HCT116 (cell line): ENCODE measurements at regions not wholly inside any gene's neighbourhood (a gene's known extent, or its start where the extent isn't known, plus 50 kb on each side); places are given as distances from the start of the nearest gene placed in this dataset.

Experiments
- ATAC-seq: fragments of 200-7000 bp; cut with Tn5 transposase; 2 replicates; pipeline ENCODE4 v1.9.1; 2020; ENCODE audit warnings: mild to moderate bottlenecking, moderate library complexity
- BruUV-seq: library from RNA; stranded (reverse); fragments of 400-500 nt; replicated peaks from 2 replicates; lab custom pipeline; 2021; lab: Mats Ljungman, UMichigan
- CTCF ChIA-PET: fragments of 300-600 bp; sonication (Branson Sonifier 250); formaldehyde crosslinking; loops from one replicate; lab custom pipeline; 2021; ENCODE audit warnings: antibody characterized with exemption; lab: Charles Lee
- POLR2A ChIA-PET: fragments of 300-600, 350-600 bp; sonication (Branson Sonifier 250); formaldehyde crosslinking; loops from one replicate; lab custom pipeline; 2021; ENCODE audit warnings: antibody characterized with exemption; lab: Charles Lee
- RAD21 ChIA-PET, 2 experiments: fragments of 300-600 bp; sonication (Branson Sonifier 250); formaldehyde crosslinking; loops; one replicate each; lab custom pipeline; 2023; ENCODE audit warnings: low total read pairs in 2 of 2; ENCODE audit not compliant: uncharacterized antibody in 2 of 2, unreplicated experiment in 2 of 2, low non-redundant PET in 1 of 2; lab: Charles Lee
- DNase-seq: peaks from one replicate; pipeline ENCODE4 v3.0.0-alpha.2; 2010; ENCODE audit warnings: low read depth, low spot score
- H2AFZ ChIP-seq: fragments of 200-600 bp; shearing (Covaris generic), sonication (generic); 2 replicates; pipeline ENCODE4 v1.6.1; 2017; ENCODE audit warnings: low read depth, mixed run types, mixed read lengths, antibody characterized with exemption, low read length; ENCODE audit not compliant: poor library complexity, severe bottlenecking
- H3K27ac ChIP-seq: 2 replicates; pipeline ENCODE4 v1.5.1; 2012; ENCODE audit warnings: low read depth, low read length
- H3K27me3 ChIP-seq: fragments of 200-600 bp; sonication (generic); 2 replicates; pipeline ENCODE4 v1.6.1; 2016; ENCODE audit warnings: mixed run types, low read length, mixed read lengths; ENCODE audit not compliant: insufficient read depth
- H3K36me3 ChIP-seq, 2 experiments: fragments of 200-500 bp in 1 of 2; fragments of 200-600 bp in 1 of 2; sonication (Bioruptor generic) in 1 of 2; sonication (generic) in 1 of 2; 2 replicates each; pipeline versions ENCODE4 v1.5.1 to v1.6.1; 2014 to 2016; ENCODE audit warnings: low read length in 2 of 2, inconsistent platforms in 1 of 2, mixed read lengths in 1 of 2, mixed run types in 1 of 2; ENCODE audit not compliant: insufficient read depth in 2 of 2, control insufficient read depth in 1 of 2
- H3K4me1 ChIP-seq, 2 experiments: fragments of 200-600 bp in 1 of 2; sonication (generic) in 1 of 2; 2 replicates each; pipeline versions ENCODE4 v1.5.1 to v1.6.1; 2012 to 2017; ENCODE audit warnings: low read length in 2 of 2, inconsistent platforms in 1 of 2, mild to moderate bottlenecking in 1 of 2, mixed read lengths in 1 of 2, mixed run types in 1 of 2, moderate library complexity in 1 of 2; ENCODE audit not compliant: insufficient read depth in 2 of 2, control insufficient read depth in 1 of 2
- H3K4me2 ChIP-seq: fragments of 200-600 bp; sonication (generic); 2 replicates; pipeline ENCODE4 v1.6.1; 2017; ENCODE audit warnings: mixed run types, low read length, mixed read lengths
- H3K4me3 ChIP-seq, 2 experiments: fragments of 200-600 bp in 1 of 2; sonication (generic) in 1 of 2; replicated peaks in 1 of 2; 2 replicates each; pipeline ENCODE4 v1.5.1; 2011 to 2016; ENCODE audit warnings: low read length in 2 of 2, control low read depth in 1 of 2, low read depth in 1 of 2, mild to moderate bottlenecking in 1 of 2, mixed read lengths in 1 of 2, mixed run types in 1 of 2
- H3K79me2 ChIP-seq: fragments of 200-600 bp; sonication (generic); 2 replicates; pipeline ENCODE4 v1.6.1; 2017; ENCODE audit warnings: mild to moderate bottlenecking, mixed run types, low read length, moderate library complexity, mixed read lengths; ENCODE audit not compliant: insufficient read depth
- H3K9ac ChIP-seq: fragments of 200-600 bp; sonication (generic); 2 replicates; pipeline ENCODE4 v1.6.1; 2016; ENCODE audit warnings: low read length, mixed read lengths
- H3K9me2 ChIP-seq: fragments of 200-600 bp; sonication (generic), shearing (Covaris generic); 2 replicates; pipeline ENCODE4 v1.6.1; 2017; ENCODE audit warnings: mixed run types, mild to moderate bottlenecking, moderate library complexity; ENCODE audit not compliant: insufficient read depth
- H3K9me3 ChIP-seq, 2 experiments: fragments of 200-500 bp in 1 of 2; fragments of 200-600 bp in 1 of 2; sonication (Bioruptor generic) in 1 of 2; sonication (generic) in 1 of 2; 2 replicates each; pipeline ENCODE4 v1.6.1; 2014 to 2017; ENCODE audit warnings: low read length in 2 of 2, mixed read lengths in 2 of 2, inconsistent platforms in 1 of 2, low read depth in 1 of 2, mild to moderate bottlenecking in 1 of 2, mixed run types in 1 of 2, moderate library complexity in 1 of 2; ENCODE audit not compliant: control insufficient read depth in 1 of 2, insufficient read depth in 1 of 2
- H4K20me1 ChIP-seq: fragments of 200-600 bp; sonication (generic), shearing (Covaris generic); 2 replicates; pipeline ENCODE4 v1.6.1; 2017; ENCODE audit warnings: mixed run types, mild to moderate bottlenecking, moderate library complexity; ENCODE audit not compliant: insufficient read depth
- ATF3 ChIP-seq: IDR thresholded peaks from 2 replicates; pipeline ENCODE4 v1.6.1; 2012
- CEBPB ChIP-seq: IDR thresholded peaks from 2 replicates; pipeline ENCODE4 v1.6.1; 2012; ENCODE audit warnings: low read depth
- CTCF ChIP-seq, 3 experiments: fragments of 200-600 bp in 1 of 3; sonication (generic) in 1 of 3; IDR thresholded peaks in 2 of 3; conservative IDR thresholded peaks in 1 of 3; 2 replicates each; pipeline ENCODE4 v1.5.1; 2012 to 2017; ENCODE audit warnings: low read depth in 2 of 3, low read length in 2 of 3, antibody characterized with exemption in 1 of 3, borderline replicate concordance in 1 of 3, control low read depth in 1 of 3, mild to moderate bottlenecking in 1 of 3, mixed read lengths in 1 of 3, mixed run types in 1 of 3, moderate library complexity in 1 of 3; ENCODE audit not compliant: insufficient read depth in 1 of 3
- EGR1 ChIP-seq: IDR thresholded peaks from 2 replicates; pipeline ENCODE4 v1.6.1; 2012; ENCODE audit warnings: low read depth
- ELF1 ChIP-seq: IDR thresholded peaks from 2 replicates; pipeline ENCODE4 v1.6.1; 2012; ENCODE audit warnings: low read depth, borderline replicate concordance
- EZH2 ChIP-seq: fragments of 200-600 bp; sonication (generic); IDR thresholded peaks from 2 replicates; pipeline ENCODE4 v1.6.1; 2017; ENCODE audit warnings: antibody characterized with exemption, mixed run types
- FOSL1 ChIP-seq: IDR thresholded peaks from 2 replicates; pipeline ENCODE4 v1.6.1; 2012; ENCODE audit warnings: low read depth
- JUND ChIP-seq: IDR thresholded peaks from 2 replicates; pipeline ENCODE4 v1.6.1; 2012
- MAX ChIP-seq: IDR thresholded peaks from 2 replicates; pipeline ENCODE4 v1.6.1; 2012
- POLR2A ChIP-seq: IDR thresholded peaks from 2 replicates; pipeline ENCODE4 v1.7.0; 2011; ENCODE audit warnings: borderline replicate concordance; ENCODE audit not compliant: insufficient read depth, insufficient read length; ENCODE audit errors: extremely low read depth
- POLR2AphosphoS5 ChIP-seq: IDR thresholded peaks from 2 replicates; pipeline ENCODE4 v1.6.1; 2011; ENCODE audit warnings: mild to moderate bottlenecking, low read depth, low read length, moderate library complexity
- RAD21 ChIP-seq: IDR thresholded peaks from 2 replicates; pipeline ENCODE4 v1.6.1; 2012; ENCODE audit warnings: low read depth, mild to moderate bottlenecking
- REST ChIP-seq: IDR thresholded peaks from 2 replicates; pipeline ENCODE4 v1.6.1; 2012; ENCODE audit warnings: low read depth
- SIN3A ChIP-seq: IDR thresholded peaks from 2 replicates; pipeline ENCODE4 v1.6.1; 2012; ENCODE audit warnings: low read depth
- SRF ChIP-seq: IDR thresholded peaks from 2 replicates; pipeline ENCODE4 v1.6.1; 2012; ENCODE audit warnings: low read depth
- TCF7L2 ChIP-seq: IDR thresholded peaks from 2 replicates; pipeline ENCODE4 v1.7.0; 2011; ENCODE audit warnings: borderline replicate concordance, inconsistent platforms; ENCODE audit not compliant: insufficient read depth, insufficient read length; ENCODE audit errors: extremely low read depth
- YY1 ChIP-seq: IDR thresholded peaks from 2 replicates; pipeline ENCODE4 v1.6.1; 2011; ENCODE audit warnings: low read length, low read depth, moderate library complexity, mild to moderate bottlenecking; ENCODE audit not compliant: insufficient replicate concordance; ENCODE audit errors: extremely low read depth
- ZFX ChIP-seq: fragments of 450-650 bp; IDR thresholded peaks from 2 replicates; pipeline ENCODE4 v1.6.1; 2017
- ZNF274 ChIP-seq: fragments of 200-500 bp; sonication (Bioruptor generic); IDR thresholded peaks from 2 replicates; pipeline ENCODE4 v1.6.1; 2014; ENCODE audit warnings: mild to moderate bottlenecking, low read depth, low read length, inconsistent platforms
- intact Hi-C: fragments of 100-400 bp; cut with micrococcal nuclease; formaldehyde crosslinking; loops from 2 replicates; pipeline ENCODE4 v1.10.0; 2022

GRCh38 chr13:68690567-68690966, 1417.1 kb upstream of the ATXN8OS start:
- DNase-seq (no peak), ATAC-seq (no peak)
- Histone ChIP-seq H3K79me2 (no peaks in the 10 kb centered on the region), H3K9me2 (no peaks in the 10 kb centered on the region), H2AFZ (no peak overlapping the region), H3K36me3 (no peaks in the 10 kb centered on the region), H3K4me3 (no peak overlapping the region), H3K4me1 (no peaks in the 10 kb centered on the region), H3K27ac (no peak overlapping the region), H3K9me3 (no peaks in the 10 kb centered on the region), H3K9ac (no peak overlapping the region), H3K4me2 (no peak overlapping the region), H3K27me3 (no peaks in the 10 kb centered on the region), H4K20me1 (no peaks in the 10 kb centered on the region)
- POLR2A ChIA-PET: no interaction called here
- no TSS peak for BruUV-seq
- intact Hi-C loops: no loop called here
- TF ChIP-seq JUND (no peak), REST (no peak), CEBPB (no peak), ATF3 (no peak), SRF (no peak), EGR1 (no peak), POLR2AphosphoS5 (no peak), SIN3A (no peak), MAX (no peak), CTCF (IDR thresholded peaks at IDR 0.05 in 2 of 3, conservative IDR thresholded peaks at IDR 0.05 in 1 of 3; ENCODE audit: borderline replicate concordance in 1 of 3, insufficient read depth in 1 of 3, low read depth in 2 of 3, low read length in 2 of 3) (no peak), ZFX (no peak), FOSL1 (no peak), ELF1 (no peak), POLR2A (no peak), RAD21 (no peak), EZH2 (no peak), TCF7L2 (no peak), YY1 (no peak), ZNF274 (no peak)
- CTCF ChIA-PET: no interaction called here
- RAD21 ChIA-PET: no interaction called here
